ENCODE measurements at regions not wholly inside any gene's neighbourhood (a gene's known extent, or its start where the extent isn't known, plus 50 kb on each side); places are given as distances from the start of the nearest gene placed in this dataset.

DNA sequence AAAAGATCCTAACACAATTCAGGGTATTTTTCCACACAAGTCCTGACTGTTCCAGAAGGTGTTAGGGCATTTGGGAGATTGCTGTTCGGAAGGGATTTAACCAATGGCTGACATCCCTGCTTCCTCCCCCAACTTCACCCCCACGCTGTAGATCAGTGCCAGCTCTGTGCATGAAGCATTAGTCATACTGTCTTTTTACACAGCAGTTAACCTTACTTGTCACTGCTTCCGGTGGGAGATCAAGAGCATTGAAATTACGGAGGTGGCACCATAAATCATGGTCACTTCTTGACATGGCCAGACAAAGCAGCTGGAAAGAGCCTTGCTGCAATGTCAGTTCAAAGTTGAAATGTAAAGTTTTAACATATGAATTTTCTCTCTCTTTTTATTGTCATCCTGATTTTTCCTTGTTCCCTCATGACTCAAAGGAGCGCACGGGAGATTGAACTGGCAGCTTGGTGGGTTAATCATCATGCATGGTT, 70.2 kb downstream of the HRH4 start:
- TF ChIP-seq POLR2A (IDR thresholded peaks at IDR 0.05; ENCODE audit: low read depth, low read length), result no peak
- DNase-seq (ENCODE audit: insufficient read length, low spot score) (no peak), FAIRE-seq (no peak)

DNA sequence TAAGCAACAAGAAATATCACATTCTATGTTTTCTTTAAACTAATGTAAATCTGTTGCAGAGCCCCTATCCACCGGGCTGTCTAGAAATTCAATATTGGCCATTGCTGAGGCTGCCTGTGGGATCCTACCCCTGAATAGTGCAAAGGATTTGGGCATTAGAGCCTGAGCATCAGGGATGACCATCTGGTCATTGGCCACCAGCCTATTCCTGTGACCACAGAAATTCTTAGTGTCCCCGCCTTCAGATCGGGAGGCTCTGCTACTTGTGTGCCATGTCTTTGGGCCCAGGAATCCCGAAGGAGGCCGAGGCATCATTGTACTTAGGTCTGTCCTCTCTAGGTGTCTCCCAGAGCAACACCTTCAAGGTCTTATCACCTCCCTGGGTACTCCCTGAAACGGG, 73.8 kb downstream of the HRH4 start:
- DNase-seq (ENCODE audit: insufficient read length, low spot score), result no peak
- no peak for TF ChIP-seq POLR2A (IDR thresholded peaks at IDR 0.05; ENCODE audit: low read depth, low read length)
- no peak for FAIRE-seq

DNA sequence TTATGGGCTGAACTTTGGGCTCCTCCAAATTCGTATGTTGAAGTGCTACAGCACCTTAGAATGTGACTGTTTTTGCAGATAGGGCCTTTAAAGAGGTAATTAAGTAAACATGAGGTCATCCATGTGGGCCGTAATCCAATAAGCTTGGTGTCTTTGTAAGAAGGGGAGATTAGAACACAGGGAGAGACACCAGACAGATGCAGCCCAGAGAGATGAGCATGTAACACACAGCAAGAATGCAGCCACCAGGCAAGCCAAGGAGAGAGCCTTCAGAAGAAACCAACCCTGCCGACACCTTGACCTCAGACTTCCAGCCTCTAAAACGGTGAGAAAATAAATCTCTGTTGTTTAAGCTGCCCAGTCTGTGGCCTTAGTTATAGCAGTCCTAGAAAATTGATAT, 74.3 kb downstream of the HRH4 start:
- no peak for TF ChIP-seq POLR2A (IDR thresholded peaks at IDR 0.05; ENCODE audit: low read depth, low read length)
- FAIRE-seq, result no peak
- no peak for DNase-seq (ENCODE audit: insufficient read length, low spot score)

DNA sequence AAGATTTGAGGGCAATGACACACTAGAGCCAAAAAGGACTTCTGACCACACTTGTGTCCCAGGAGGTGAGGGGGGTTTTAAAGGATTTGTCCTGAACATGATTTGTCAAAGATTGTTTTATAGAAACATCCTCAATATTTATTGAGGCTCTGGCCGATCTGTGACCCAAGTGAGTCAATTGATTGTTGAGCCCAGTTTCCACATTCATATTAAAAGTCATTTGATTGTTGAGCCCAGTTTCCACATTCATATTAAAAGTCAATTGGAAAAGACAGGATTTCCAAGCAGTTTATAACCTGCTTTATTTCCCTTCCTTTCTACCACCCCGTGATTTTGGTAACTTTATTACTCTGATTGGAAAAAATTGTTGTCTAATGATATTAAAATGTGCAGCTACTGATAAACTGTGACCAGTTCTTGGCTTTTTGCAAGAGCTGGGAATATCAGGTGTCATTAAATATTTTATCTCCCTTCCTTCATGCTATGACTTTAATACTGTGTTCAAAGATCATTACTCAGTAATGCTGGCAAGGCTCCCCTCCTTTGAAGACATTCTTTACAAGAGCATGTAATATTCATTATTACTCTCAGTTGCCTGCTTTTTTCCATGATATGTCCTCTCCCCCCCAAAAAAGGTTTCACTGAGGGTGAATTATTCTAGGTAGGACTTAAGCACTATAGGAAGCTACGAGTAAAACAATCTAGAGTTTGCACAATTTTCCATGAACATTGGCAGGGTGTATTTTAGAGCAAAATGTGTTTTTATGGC, 75.3 kb downstream of the HRH4 start:
- DNase-seq (ENCODE audit: insufficient read length, low spot score) (no peak), FAIRE-seq (no peak)
- TF ChIP-seq POLR2A (IDR thresholded peaks at IDR 0.05; ENCODE audit: low read depth, low read length), result no peak

DNA sequence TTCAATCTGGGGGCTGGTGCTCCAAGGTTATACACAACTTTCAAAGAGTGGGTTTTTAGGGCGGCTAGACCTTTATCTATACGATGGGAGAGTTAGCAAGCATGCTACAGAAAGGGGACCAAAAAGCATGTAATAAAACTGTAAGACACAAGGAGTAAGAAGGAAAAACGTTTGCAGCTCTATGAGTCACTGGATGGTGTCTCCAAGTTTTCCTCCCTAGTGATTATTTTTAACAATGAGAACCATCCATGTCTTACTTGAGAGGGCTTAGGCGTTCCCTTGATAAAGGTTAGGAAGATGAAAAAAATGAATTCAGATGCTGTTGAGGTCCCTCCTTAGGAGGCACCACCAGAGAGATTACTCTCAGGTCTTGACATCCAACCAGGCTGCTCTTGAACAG, 75.9 kb downstream of the HRH4 start:
- no peak for DNase-seq (ENCODE audit: insufficient read length, low spot score)
- FAIRE-seq, result no peak

DNA sequence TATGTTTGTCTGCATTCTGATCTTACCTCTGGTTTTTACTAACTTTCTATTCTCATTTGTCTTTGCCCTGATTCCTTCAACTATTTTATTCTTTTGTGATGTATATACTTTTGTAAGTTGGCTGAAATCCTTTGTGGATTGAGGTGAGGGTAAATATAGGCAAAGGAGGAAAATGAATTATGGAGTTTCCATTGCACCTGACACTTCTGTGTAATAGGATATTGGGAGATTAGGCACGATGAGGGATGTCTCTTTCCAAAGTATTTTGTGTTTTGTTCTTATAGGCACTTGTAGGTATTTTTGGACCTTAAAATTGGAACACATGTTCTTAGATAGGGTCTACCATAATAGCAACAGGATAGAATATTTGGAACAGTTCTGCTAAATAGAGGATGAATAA, 76.4 kb downstream of the HRH4 start:
- FAIRE-seq, result no peak

More for the DNA sequence above, 75.9 kb downstream of the HRH4 start:
- TF ChIP-seq POLR2A (IDR thresholded peaks at IDR 0.05; ENCODE audit: low read depth, low read length), result no peak

DNA sequence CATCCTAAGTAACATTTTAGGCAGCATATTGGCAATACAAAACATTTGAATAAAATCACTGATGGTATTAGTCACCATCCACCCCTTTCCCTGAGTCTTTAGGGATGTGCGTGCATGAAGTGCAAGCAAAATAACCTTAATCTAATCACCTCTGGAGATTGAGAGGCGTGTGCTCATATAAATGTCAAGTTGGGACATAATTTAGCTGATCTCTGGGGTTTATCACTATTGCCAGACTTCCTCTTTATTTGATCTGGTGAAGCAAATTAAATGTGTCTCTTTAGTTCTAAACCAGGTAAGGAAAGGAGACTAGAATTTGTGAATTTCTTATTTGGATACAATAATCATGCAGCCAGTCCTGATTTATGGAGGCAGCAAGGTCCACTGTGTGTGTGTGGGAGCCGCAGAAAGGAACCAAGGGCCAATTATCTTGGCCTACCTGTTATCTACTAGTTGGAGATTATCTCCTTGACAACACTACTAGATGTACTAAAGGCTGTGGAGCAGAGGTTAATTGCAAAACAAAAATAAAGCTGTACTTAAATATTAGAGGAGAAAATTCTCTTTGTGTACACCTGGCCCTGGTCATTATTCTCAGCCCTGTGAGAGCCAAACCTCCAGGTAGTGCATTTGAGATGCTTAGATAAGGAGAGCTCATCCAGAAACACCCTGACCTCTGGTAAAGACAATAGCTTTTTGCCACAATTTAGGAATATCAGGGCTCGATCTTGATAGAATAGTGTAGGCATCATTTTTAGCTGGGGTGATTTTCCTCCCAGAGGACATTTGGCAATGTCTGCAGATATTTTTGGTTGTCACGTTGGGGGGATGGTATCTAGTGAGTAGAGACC, 78.2 kb downstream of the HRH4 start:
- FAIRE-seq (no peak), DNase-seq (ENCODE audit: insufficient read length, low spot score) (no peak)
- no peak for TF ChIP-seq POLR2A (IDR thresholded peaks at IDR 0.05; ENCODE audit: low read depth, low read length)

More for the DNA sequence above, 76.4 kb downstream of the HRH4 start:
- no peak for DNase-seq (ENCODE audit: insufficient read length, low spot score)
- TF ChIP-seq POLR2A (IDR thresholded peaks at IDR 0.05; ENCODE audit: low read depth, low read length), result no peak

DNA sequence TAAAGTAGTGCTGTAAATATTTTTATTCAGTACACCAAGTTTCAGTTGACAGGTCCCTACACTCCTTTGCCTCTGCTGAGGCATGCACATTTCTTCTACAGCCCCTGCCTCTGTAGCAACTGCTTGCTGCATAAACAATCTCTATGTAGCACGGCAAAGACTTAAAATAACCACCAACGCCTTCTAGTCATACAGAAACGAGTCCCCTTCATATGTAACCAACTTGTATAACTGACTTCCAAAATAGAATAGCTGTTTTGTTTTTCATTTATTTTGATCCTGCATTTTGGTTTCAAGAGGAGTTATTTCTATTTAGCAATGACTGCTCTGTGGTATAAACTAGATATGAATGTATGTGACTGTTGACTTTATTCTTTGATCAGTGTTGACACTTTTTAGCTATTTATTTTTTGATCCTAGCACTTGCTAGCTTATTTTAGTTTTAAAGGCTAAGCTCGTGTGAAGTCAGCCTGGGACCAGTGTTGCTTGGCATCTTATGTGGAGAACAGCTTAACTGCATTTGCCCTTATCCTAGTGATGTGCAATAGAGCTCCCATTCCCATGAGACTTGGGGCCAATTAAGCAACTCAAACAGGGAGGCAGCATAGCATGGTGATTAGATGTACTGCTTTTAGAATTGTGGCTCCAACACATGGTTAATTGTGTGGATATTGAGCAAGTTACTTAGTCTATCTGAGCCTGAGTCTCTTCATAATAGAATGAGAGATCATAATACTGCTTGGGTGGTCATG, 79.6 kb downstream of the HRH4 start:
- DNase-seq (ENCODE audit: insufficient read length, low spot score) (no peak), FAIRE-seq (no peak)
- no peak for TF ChIP-seq POLR2A (IDR thresholded peaks at IDR 0.05; ENCODE audit: low read depth, low read length)

DNA sequence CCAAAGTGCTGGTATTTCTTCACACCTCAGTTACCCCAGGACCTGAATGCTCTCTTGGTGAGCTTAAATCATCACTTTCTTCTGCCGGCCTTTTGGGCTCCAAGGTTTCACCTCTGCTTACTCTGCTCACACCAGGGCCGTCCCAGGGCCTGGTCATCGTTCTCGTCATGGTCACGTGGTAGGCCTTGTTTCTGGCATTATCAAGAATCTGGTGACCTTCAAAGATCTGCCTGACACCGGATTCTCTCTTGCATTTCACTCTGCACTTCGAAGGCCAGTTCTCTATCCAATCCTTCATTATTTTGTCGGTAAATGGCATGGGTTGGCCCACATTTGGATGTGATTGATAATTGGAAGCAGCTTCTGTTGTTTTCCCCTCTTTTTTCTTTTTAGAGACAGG, 80.5 kb downstream of the HRH4 start:
- TF ChIP-seq POLR2A (IDR thresholded peaks at IDR 0.05; ENCODE audit: low read depth, low read length), result no peak
- no peak for FAIRE-seq

DNA sequence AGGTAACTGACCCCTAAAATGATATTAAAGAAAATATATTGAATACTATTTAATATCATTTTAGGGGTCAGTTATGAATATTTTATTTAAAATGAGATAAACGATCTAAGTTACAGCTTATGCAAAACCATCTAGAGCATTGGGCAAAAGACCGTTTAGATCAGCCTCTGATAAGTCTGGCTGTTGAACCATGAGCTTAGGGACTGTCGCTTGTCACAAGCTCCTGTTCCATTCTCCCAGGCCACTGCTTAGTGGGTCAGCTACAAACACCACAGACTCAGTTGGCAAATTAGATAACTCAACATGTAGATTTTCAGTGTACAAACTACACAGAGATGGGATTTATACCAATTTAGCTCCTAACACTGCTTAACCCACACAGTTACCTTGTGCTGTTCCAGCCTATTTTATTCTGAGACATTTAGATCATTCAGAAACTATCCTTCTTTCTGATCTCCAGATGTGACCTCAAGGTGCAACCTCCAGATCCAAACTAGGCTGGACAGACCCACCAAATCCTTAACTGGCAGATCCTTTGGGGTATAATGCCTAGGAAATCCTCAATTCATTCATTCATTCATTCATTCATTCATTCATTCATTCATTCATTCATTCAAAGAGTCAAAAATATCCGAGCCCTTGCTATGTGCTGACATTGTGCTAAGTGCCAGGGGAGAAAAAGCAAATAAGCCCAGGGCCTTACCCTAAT, 82.8 kb downstream of the HRH4 start:
- DNase-seq (ENCODE audit: insufficient read length, low spot score), result no peak
- TF ChIP-seq POLR2A (IDR thresholded peaks at IDR 0.05; ENCODE audit: low read depth, low read length), result no peak
- FAIRE-seq, result no peak

More for the DNA sequence above, 80.5 kb downstream of the HRH4 start:
- DNase-seq (ENCODE audit: insufficient read length, low spot score), result no peak

DNA sequence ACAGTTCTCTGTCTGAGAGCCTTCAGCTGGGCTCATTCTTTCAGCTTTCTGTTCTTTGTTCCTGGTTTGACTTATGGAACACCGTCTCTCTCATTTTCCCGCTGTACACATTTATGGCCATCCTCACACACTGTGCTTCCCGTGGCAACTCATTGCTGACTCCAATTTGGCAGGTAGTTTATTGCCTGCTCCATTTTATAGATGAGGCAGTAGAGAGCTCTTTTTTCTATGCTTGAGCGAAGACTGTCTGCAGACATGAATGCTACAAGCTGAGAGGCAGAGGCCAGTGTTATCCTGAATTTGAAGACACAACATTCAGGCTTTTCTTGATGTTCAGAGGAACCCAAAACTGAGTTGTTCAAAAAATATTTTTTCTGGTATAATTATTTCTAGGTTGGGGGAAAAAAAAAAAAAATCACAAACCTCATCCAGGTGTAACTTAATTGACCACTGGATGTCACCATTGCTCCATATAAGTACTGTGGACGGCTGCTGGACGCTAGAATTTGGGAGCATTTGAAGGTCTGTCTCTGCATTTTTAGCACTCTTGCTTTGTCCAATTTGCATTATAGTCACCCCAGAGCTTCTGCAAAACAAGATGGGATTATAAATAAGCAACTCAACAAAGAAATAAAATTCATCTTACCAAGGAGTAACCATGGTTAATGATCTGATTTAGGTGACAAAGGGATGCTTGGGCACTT, 83.5 kb downstream of the HRH4 start:
- DNase-seq (ENCODE audit: insufficient read length, low spot score) (no peak), FAIRE-seq (no peak)
- no peak for TF ChIP-seq POLR2A (IDR thresholded peaks at IDR 0.05; ENCODE audit: low read depth, low read length)

DNA sequence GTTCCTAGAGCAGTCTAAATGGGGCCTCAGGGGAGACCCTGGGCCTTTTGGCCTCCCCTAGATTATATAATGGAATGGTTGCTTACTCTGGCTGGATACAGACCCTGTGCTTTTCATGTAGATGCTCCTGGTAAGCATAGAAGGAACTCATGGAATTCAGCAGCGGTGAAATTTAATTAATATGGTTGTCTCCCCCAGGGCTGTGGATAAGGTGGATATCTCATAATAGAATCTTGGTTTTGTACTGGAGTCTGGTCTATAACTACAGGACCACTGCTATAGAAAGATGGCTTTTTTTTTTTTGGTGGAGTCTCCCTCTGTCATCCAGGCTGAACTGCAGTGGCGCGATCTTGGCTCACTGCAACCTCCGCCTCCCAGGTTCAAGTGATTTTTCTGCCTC, 84.5 kb downstream of the HRH4 start:
- no peak for FAIRE-seq

DNA sequence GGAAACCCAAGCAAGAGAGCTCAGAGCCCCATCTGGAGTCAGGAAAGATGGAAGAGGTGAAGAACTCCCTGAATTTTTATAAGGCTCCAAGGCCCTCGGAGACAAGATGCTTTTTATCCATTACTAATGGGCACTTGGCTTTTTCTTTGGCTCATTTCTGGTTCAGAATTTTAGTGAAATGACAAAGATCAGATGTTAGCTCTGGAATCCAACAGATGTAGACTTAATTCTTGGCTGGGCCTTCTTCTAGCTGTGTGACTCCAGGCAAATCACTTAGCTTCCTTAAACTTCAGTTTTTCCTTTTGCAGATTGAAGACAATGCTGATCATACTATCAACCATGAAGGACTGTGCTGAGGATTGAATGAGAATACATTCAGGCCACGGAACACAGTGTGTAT, 85.2 kb downstream of the HRH4 start:
- FAIRE-seq (no peak), DNase-seq (ENCODE audit: insufficient read length, low spot score) (no peak)
- no peak for TF ChIP-seq POLR2A (IDR thresholded peaks at IDR 0.05; ENCODE audit: low read depth, low read length)

More for the DNA sequence above, 84.5 kb downstream of the HRH4 start:
- no peak for TF ChIP-seq POLR2A (IDR thresholded peaks at IDR 0.05; ENCODE audit: low read depth, low read length)
- DNase-seq (ENCODE audit: insufficient read length, low spot score), result no peak

Measured in H54 (cell line).